Gastrocnemius medialis (tissue), 4 donors: ENCODE measurements at regions not wholly inside any gene's neighbourhood (a gene's known extent, or its start where the extent isn't known, plus 50 kb on each side); places are given as distances from the start of the nearest gene placed in this dataset.

Experiments used
- POLR2A ChIP-seq, 2 donors: fragments of 450-650 bp; IDR thresholded peaks; one replicate each; pipeline ENCODE4 v1.6.1; 2017; ENCODE audit warnings: antibody characterized with exemption in 2 of 2, mild to moderate bottlenecking in 2 of 2, moderate library complexity in 2 of 2
- TF ChIP-seq, protein P1 (sequence below), 5 experiments: fragments of 450-650 bp in 3 of 5; fragments of 200-600 bp in 2 of 5; sonication (generic) in 2 of 5; IDR thresholded peaks in 4 of 5; conservative IDR thresholded peaks in 1 of 5; 1 replicate in 4 of 5; 2 replicates in 1 of 5; pipeline ENCODE4 v1.5.1; 2016 to 2019; ENCODE audit warnings: antibody characterized with exemption in 5 of 5, mild to moderate bottlenecking in 3 of 5, moderate library complexity in 3 of 5

DNA sequence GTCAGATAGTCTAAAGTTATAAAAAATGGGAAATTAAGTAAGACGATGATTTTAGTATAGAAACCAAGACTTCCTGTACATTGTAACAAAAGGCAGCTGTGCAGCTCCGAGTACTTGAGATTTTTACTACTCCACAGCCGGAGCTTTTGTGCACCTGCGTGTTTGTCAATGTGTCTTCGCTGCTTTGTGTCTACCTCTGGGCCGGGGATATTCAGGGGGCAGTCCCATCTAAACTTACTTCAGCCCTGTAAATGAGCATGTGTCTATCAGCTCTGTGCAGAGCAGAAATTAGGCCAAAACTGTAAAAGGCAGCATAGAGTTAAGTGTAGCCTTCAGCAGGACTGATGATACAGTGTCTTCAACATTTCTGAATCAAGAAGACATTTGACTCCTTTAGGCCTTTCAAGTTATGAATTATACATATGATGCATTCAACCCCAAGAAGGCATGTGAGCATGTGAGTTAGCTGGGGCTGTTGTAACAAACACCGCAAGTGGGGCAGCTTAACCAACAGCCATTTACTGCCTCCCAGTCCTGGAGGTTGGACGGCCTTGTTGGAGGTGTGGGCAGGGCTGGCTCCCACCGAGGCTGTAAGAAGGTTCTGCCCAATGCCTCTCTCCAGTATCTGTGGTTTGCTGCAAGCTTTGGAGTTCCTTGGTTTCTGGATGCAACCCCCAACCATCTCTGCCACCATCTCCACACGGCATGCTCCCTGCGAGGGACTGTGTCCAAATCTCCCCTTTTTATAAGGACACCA lies 191.0 kb upstream of the IRS2 start:
- TF ChIP-seq, protein P1, sequence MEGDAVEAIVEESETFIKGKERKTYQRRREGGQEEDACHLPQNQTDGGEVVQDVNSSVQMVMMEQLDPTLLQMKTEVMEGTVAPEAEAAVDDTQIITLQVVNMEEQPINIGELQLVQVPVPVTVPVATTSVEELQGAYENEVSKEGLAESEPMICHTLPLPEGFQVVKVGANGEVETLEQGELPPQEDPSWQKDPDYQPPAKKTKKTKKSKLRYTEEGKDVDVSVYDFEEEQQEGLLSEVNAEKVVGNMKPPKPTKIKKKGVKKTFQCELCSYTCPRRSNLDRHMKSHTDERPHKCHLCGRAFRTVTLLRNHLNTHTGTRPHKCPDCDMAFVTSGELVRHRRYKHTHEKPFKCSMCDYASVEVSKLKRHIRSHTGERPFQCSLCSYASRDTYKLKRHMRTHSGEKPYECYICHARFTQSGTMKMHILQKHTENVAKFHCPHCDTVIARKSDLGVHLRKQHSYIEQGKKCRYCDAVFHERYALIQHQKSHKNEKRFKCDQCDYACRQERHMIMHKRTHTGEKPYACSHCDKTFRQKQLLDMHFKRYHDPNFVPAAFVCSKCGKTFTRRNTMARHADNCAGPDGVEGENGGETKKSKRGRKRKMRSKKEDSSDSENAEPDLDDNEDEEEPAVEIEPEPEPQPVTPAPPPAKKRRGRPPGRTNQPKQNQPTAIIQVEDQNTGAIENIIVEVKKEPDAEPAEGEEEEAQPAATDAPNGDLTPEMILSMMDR (IDR thresholded peaks at IDR 0.05 in 4 of 5, conservative IDR thresholded peaks at IDR 0.05 in 1 of 5), result no peak
- TF ChIP-seq POLR2A (IDR thresholded peaks at IDR 0.05), result no peak
